Suprapubic skin (tissue), 4 donors: ENCODE measurements at regions not wholly inside any gene's neighbourhood (a gene's known extent, or its start where the extent isn't known, plus 50 kb on each side); places are given as distances from the start of the nearest gene placed in this dataset.
"Not testable (repeated sequence)": the region's sequence is repeated elsewhere in the genome, so short reads cannot be mapped to it uniquely, and the experiment has no call there.

Experiments used
- DNase-seq, 2 donors: peaks; one replicate each; pipeline ENCODE4 v3.0.0-alpha.2; 2019; ENCODE audit warnings: low spot score in 2 of 2
- H3K27ac ChIP-seq: fragments of 200-600 bp; sonication (generic); one replicate; pipeline ENCODE4 v1.5.1; 2019
- H3K27me3 ChIP-seq: fragments of 200-600 bp; sonication (generic); one replicate; pipeline ENCODE4 v1.5.1; 2019
- H3K36me3 ChIP-seq: fragments of 200-600 bp; sonication (generic); one replicate; pipeline ENCODE4 v1.5.1; 2019
- H3K4me1 ChIP-seq: fragments of 200-600 bp; sonication (generic); one replicate; pipeline ENCODE4 v1.5.1; 2019
- H3K4me3 ChIP-seq: fragments of 200-600 bp; sonication (generic); one replicate; pipeline ENCODE4 v1.5.1; 2019; ENCODE audit warnings: mild to moderate bottlenecking
- H3K9me3 ChIP-seq: fragments of 200-600 bp; sonication (generic); one replicate; pipeline ENCODE4 v1.5.1; 2019
- EP300 ChIP-seq: sonication (generic); formaldehyde crosslinking; IDR thresholded peaks from one replicate; pipeline ENCODE4 v1.6.1; 2017; ENCODE audit warnings: antibody characterized with exemption
- POLR2A ChIP-seq, 2 donors: fragments of 450-650 bp; IDR thresholded peaks; one replicate each; pipeline ENCODE4 v1.6.1; 2017; ENCODE audit warnings: antibody characterized with exemption in 2 of 2, mild to moderate bottlenecking in 2 of 2, moderate library complexity in 2 of 2
- POLR2AphosphoS5 ChIP-seq, 3 donors: sonication (generic); formaldehyde crosslinking; IDR thresholded peaks; one replicate each; pipeline ENCODE4 v1.6.1; 2017; ENCODE audit warnings: antibody characterized with exemption in 3 of 3
- WGBS: methylation state at CpG from one replicate; pipeline ENCODE4 v1.1.5; 2018; 5-methylcytosine and 5-hydroxymethylcytosine counted together
- TF ChIP-seq, protein P1 (sequence below), 2 donors: fragments of 200-600 bp in 1 of 2; fragments of 450-650 bp in 1 of 2; sonication (generic) in 1 of 2; IDR thresholded peaks; one replicate each; pipeline ENCODE4 v1.5.1; 2016 to 2019; ENCODE audit warnings: antibody characterized with exemption in 2 of 2, mild to moderate bottlenecking in 1 of 2, moderate library complexity in 1 of 2

DNA sequence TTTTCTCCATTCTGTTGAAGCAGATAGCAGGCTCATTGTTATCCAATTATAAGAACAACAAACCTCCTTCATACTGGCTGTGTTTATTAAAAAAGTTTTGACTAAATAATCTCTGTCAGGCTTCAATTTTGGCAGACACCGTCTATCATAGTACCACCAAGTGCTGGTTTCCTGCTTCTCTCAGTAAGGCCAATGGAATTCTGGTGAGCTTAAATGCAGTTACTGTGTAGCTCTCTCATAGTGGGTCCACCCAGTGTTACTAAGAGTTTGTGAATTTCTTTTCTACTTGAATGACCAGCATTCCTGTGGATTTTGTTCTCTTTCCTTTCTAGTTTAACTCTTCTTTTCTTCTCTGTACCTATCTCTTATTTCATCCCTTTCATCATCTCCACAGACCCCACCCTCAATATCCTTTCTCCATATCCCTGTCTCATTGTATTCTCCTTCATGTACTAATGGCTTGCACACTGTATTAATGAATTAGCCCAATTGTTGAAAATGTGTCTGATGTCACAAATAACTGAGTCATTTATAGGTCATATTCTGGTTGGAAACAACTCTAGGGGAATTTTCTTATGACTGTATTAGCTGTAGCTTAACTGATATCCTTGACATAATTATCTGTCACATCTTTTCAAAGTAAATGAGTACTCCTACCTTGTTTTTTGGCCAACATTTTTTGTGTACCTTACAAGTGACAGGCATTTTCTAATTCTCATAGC lies 372.1 kb downstream of the FAT3 start:
- no peaks in the 10 kb centered on the region for H3K4me1 ChIP-seq
- no peaks in the 10 kb centered on the region for H3K9me3 ChIP-seq
- H3K36me3 ChIP-seq, result no peaks in the 10 kb centered on the region
- no peaks in the 10 kb centered on the region for H3K27me3 ChIP-seq
- TF ChIP-seq POLR2A (IDR thresholded peaks at IDR 0.05), result no peak
- no peak for TF ChIP-seq EP300
- TF ChIP-seq, protein P1, sequence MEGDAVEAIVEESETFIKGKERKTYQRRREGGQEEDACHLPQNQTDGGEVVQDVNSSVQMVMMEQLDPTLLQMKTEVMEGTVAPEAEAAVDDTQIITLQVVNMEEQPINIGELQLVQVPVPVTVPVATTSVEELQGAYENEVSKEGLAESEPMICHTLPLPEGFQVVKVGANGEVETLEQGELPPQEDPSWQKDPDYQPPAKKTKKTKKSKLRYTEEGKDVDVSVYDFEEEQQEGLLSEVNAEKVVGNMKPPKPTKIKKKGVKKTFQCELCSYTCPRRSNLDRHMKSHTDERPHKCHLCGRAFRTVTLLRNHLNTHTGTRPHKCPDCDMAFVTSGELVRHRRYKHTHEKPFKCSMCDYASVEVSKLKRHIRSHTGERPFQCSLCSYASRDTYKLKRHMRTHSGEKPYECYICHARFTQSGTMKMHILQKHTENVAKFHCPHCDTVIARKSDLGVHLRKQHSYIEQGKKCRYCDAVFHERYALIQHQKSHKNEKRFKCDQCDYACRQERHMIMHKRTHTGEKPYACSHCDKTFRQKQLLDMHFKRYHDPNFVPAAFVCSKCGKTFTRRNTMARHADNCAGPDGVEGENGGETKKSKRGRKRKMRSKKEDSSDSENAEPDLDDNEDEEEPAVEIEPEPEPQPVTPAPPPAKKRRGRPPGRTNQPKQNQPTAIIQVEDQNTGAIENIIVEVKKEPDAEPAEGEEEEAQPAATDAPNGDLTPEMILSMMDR (IDR thresholded peaks at IDR 0.05), result no peak
- no peak for TF ChIP-seq POLR2AphosphoS5 (IDR thresholded peaks at IDR 0.05)
- 68% methylated on average over 1 of the region's 1 CpG for WGBS
- no peak overlapping the region for H3K27ac ChIP-seq
- no peak overlapping the region for H3K4me3 ChIP-seq
- DNase-seq, result no peak

DNA sequence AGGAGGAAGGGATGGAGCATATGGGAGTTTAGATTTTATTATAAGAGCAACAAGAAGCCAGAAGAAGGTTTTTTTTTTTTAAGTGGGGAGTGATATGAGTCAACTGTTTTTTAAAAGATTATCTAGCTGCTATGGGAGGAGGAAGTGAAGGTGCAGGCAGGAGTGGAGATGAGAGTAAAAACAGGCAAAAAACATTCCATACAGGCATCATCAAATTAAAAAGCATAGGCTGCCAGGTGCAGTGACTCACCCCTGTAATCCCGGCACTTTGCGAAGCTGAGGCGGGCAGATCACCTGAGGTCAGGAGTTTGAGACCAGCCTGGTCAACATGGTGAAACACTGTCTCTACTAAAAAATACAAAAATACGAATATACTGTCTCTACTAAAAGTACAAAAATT lies 368.4 kb upstream of the MTNR1B start:
- no peak overlapping the region for H3K4me3 ChIP-seq
- TF ChIP-seq POLR2AphosphoS5 (IDR thresholded peaks at IDR 0.05), result no peak
- no peak for TF ChIP-seq POLR2A (IDR thresholded peaks at IDR 0.05)
- no peak for TF ChIP-seq EP300
- TF ChIP-seq, protein P1 (IDR thresholded peaks at IDR 0.05), result no peak
- no peak for DNase-seq
- no peaks in the 10 kb centered on the region for H3K36me3 ChIP-seq
- no peak overlapping the region for H3K27ac ChIP-seq
- WGBS, result 87% methylated on average over 4 of the region's 4 CpGs
- H3K4me1 ChIP-seq, result no peaks in the 10 kb centered on the region
- H3K27me3 ChIP-seq, result no peaks in the 10 kb centered on the region
- H3K9me3 ChIP-seq, result no peaks in the 10 kb centered on the region

DNA sequence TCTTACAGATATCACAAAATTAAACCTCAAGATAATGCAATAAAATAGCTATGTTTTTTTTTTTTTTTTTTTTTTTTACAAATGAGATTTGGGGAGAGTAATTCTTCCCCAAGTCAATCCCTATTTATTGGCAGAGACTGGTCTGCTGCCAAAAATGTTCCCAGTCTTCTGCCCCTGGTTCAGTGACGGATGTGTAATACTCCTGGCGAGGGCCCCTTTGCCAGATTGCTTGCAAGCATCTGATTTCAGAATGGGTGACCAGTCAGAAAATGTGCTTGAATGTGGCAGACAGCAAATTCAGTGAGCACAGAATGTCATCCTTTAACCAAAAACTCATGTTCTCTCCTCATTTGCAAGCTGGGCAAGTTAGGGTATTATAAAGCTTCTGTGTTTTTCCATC lies 363.8 kb upstream of the MTNR1B start:
- Histone ChIP-seq H3K36me3 (no peaks in the 10 kb centered on the region), H3K27ac (no peak overlapping the region), H3K9me3 (no peaks in the 10 kb centered on the region), H3K4me3 (no peak overlapping the region), H3K27me3 (no peaks in the 10 kb centered on the region), H3K4me1 (no peaks in the 10 kb centered on the region)
- TF ChIP-seq POLR2AphosphoS5 (IDR thresholded peaks at IDR 0.05) (no peak), EP300 (no peak), POLR2A (IDR thresholded peaks at IDR 0.05) (no peak)
- TF ChIP-seq, protein P1 (IDR thresholded peaks at IDR 0.05), result no peak
- 67% methylated on average over 2 of the region's 2 CpGs for WGBS
- no peak for DNase-seq

DNA sequence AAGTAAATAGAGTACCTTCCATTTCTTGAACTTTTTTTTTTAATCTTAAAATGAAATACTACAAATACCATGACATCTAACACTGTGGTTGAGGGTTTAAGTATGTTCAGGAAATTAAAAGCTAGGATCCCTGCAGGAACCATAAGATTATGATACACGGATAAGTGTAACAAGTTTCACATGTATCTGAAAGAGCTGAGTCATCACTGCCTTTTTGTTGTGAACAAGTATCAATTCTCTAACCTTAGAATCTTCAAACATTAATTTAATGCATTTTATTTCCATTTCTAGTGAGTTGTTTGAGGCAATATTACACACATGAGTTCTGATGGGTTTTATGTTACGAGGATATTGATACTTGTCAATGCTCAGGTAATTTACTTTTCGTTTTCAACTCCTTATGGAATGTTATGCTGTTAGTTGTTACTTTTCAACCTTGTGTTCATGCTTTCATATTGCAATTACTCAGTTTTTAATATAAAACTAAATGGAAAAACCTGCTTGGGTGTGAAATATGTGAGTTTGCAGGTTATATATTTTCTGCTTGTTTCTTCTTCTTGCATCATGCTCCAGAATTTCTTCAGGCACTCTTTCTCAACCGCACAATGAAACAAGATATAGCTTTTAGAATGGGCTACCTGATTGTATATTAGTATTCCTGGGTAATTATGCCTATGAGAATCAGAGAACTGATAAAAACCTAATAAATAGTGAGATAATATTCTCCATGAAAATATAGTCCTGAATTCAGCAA lies 361.3 kb upstream of the MTNR1B start:
- no peak for DNase-seq
- Histone ChIP-seq H3K36me3 (no peaks in the 10 kb centered on the region), H3K27me3 (no peaks in the 10 kb centered on the region)

DNA sequence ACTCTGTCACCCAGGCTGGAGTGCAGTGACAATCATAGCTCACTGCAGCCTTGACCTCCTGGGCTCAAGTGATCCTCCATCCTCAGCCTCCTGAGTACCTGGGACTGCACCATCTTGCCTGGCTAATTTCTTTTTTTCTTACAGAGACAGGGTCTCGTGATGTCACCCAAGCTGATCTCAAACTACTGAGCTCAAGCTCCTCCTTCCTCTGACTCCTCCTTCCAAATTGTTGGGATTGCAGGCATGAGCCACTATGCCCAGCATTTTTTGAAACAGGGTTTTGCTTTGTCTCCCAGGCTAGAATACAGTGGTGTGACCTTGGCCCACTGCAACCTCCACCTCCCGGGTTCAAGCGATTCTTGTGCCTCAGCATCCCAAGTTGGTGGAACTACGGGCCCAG lies 358.3 kb upstream of the MTNR1B start:
- H3K27me3 ChIP-seq, result no peaks in the 10 kb centered on the region
- TF ChIP-seq EP300 (no peak), POLR2AphosphoS5 (IDR thresholded peaks at IDR 0.05) (no peak), POLR2A (IDR thresholded peaks at IDR 0.05) (no peak)
- TF ChIP-seq, protein P1 (IDR thresholded peaks at IDR 0.05), result no peak
- H3K36me3 ChIP-seq, result no peaks in the 10 kb centered on the region
- H3K9me3 ChIP-seq, result no peaks in the 10 kb centered on the region
- no peak for DNase-seq
- no peak overlapping the region for H3K4me3 ChIP-seq
- WGBS, result 93% methylated on average over 2 of the region's 4 CpGs
- H3K27ac ChIP-seq, result no peak overlapping the region
- no peaks in the 10 kb centered on the region for H3K4me1 ChIP-seq

More for the DNA sequence above, 361.3 kb upstream of the MTNR1B start:
- 78% methylated on average over 4 of the region's 4 CpGs for WGBS
- H3K9me3 ChIP-seq, result no peaks in the 10 kb centered on the region
- H3K27ac ChIP-seq, result no peak overlapping the region
- TF ChIP-seq POLR2AphosphoS5 (IDR thresholded peaks at IDR 0.05), result no peak
- no peaks in the 10 kb centered on the region for H3K4me1 ChIP-seq
- H3K4me3 ChIP-seq, result no peak overlapping the region

DNA sequence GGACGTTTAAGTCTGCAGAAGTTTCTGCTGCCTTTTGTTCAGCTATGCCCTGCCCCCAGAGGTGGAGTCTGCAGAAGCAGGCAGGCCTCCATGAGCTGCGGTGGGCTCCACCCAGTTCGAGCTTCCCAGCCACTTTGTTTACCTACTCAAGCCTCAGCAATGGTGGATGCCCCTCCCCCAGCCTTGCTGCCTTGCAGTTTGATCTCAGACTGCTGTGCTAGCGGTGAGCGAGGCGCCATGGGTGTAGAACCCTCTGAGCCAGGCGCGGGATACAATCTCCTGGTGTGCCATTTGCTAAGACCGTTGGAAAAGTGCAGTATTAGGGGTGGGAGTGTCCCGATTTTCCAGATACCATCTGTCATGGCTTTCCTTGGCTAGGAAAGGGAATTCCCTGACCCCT lies 351.4 kb upstream of the MTNR1B start:
- H3K4me3 ChIP-seq, H3K36me3 ChIP-seq, H3K9me3 ChIP-seq, H3K27ac ChIP-seq, H3K27me3 ChIP-seq, DNase-seq, H3K4me1 ChIP-seq: not testable (repeated sequence)
- 90% methylated on average over 9 of the region's 10 CpGs for WGBS
